CD14-positive monocyte (primary cell): ENCODE measurements at regions not wholly inside any gene's neighbourhood (a gene's known extent, or its start where the extent isn't known, plus 50 kb on each side); places are given as distances from the start of the nearest gene placed in this dataset.

Source experiments
- DNase-seq, 3 donors: peaks; one replicate each; pipeline ENCODE4 v3.0.0-alpha.2; 2011 to 2022
- H2AFZ ChIP-seq: 2 replicates; pipeline ENCODE4 v1.6.0; 2012; ENCODE audit warnings: mild to moderate bottlenecking, low read depth, low read length, inconsistent platforms; ENCODE audit not compliant: insufficient read depth, poor library complexity, severe bottlenecking
- H3K27ac ChIP-seq, 2 donors: 1 replicate in 1 of 2; 2 replicates in 1 of 2; pipeline ENCODE4 v1.5.1; 2012 to 2013; ENCODE audit warnings: low read length in 2 of 2, control low read depth in 1 of 2, inconsistent platforms in 1 of 2, low read depth in 1 of 2, mild to moderate bottlenecking in 1 of 2
- H3K27me3 ChIP-seq, 2 donors: one replicate each; pipeline versions ENCODE4 v1.6.0 to v1.6.1; 2011 to 2013; ENCODE audit warnings: low read length in 2 of 2; ENCODE audit not compliant: control insufficient read depth in 2 of 2, insufficient read depth in 2 of 2
- H3K36me3 ChIP-seq, 2 donors: replicated peaks in 1 of 2; 1 replicate in 1 of 2; 2 replicates in 1 of 2; pipeline versions ENCODE4 v1.5.1 to v1.6.1; 2012 to 2013; ENCODE audit warnings: low read length in 2 of 2, control low read depth in 1 of 2, inconsistent platforms in 1 of 2, mild to moderate bottlenecking in 1 of 2; ENCODE audit not compliant: insufficient read depth in 2 of 2, control insufficient read depth in 1 of 2
- H3K4me1 ChIP-seq, 2 donors: 1 replicate in 1 of 2; 2 replicates in 1 of 2; pipeline versions ENCODE4 v1.5.1 to v1.6.1; 2012 to 2013; ENCODE audit warnings: low read length in 2 of 2, control low read depth in 1 of 2, inconsistent platforms in 1 of 2, mild to moderate bottlenecking in 1 of 2, moderate library complexity in 1 of 2; ENCODE audit not compliant: insufficient read depth in 2 of 2, control insufficient read depth in 1 of 2
- H3K4me2 ChIP-seq: replicated peaks from 2 replicates; pipeline ENCODE3; 2012; ENCODE audit warnings: low read length, moderate library complexity, mild to moderate bottlenecking; ENCODE audit not compliant: poor library complexity, severe bottlenecking; ENCODE audit errors: extremely low read depth
- H3K4me3 ChIP-seq, 3 experiments: fragments of 200-600 bp in 1 of 3; sonication (generic) in 1 of 3; replicated peaks in 1 of 3; 1 replicate in 2 of 3; 2 replicates in 1 of 3; pipeline ENCODE4 v1.5.1; 2011 to 2013; ENCODE audit warnings: low read length in 3 of 3, mild to moderate bottlenecking in 3 of 3, control low read depth in 2 of 3, low read depth in 2 of 3, inconsistent platforms in 1 of 3, moderate library complexity in 1 of 3
- H3K79me2 ChIP-seq: 2 replicates; pipeline ENCODE4 v1.6.0; 2012; ENCODE audit warnings: mild to moderate bottlenecking, control low read depth, inconsistent platforms, low read length, moderate library complexity; ENCODE audit not compliant: insufficient read depth
- H3K9ac ChIP-seq: 2 replicates; pipeline ENCODE4 v1.6.0; 2017; ENCODE audit warnings: low read length, mild to moderate bottlenecking; ENCODE audit not compliant: insufficient read depth, poor library complexity, severe bottlenecking
- H3K9me3 ChIP-seq, 2 donors: replicated peaks in 1 of 2; 1 replicate in 1 of 2; 2 replicates in 1 of 2; pipeline versions ENCODE4 v1.5.1 to v1.6.1; 2012 to 2013; ENCODE audit warnings: low read length in 2 of 2, control low read depth in 1 of 2; ENCODE audit not compliant: control insufficient read depth in 1 of 2, insufficient read depth in 1 of 2
- H4K20me1 ChIP-seq: 2 replicates; pipeline ENCODE4 v1.6.0; 2012; ENCODE audit warnings: mild to moderate bottlenecking, low read length, control low read depth, moderate library complexity; ENCODE audit not compliant: insufficient read depth
- H3K27ac Mint-ChIP-seq, 7 donors: one replicate each; pipeline ENCODE4 v1.8.0; 2020; ENCODE audit warnings: mild to moderate bottlenecking in 7 of 7, mixed read lengths in 7 of 7, moderate library complexity in 6 of 7, inconsistent platforms in 2 of 7
- H3K27me3 Mint-ChIP-seq, 3 donors: one replicate each; pipeline ENCODE4 v1.8.0; 2021 to 2022; ENCODE audit warnings: low read depth in 3 of 3, mild to moderate bottlenecking in 3 of 3, mixed read lengths in 3 of 3, moderate library complexity in 3 of 3, inconsistent platforms in 1 of 3
- H3K36me3 Mint-ChIP-seq, 2 donors: one replicate each; pipeline ENCODE4 v1.8.0; 2020; ENCODE audit warnings: mixed read lengths in 2 of 2, inconsistent platforms in 1 of 2, mild to moderate bottlenecking in 1 of 2
- H3K4me1 Mint-ChIP-seq: one replicate; pipeline ENCODE4 v1.8.0; 2020; ENCODE audit warnings: mild to moderate bottlenecking, mixed read lengths
- H3K4me3 Mint-ChIP-seq, 2 donors: one replicate each; pipeline ENCODE4 v1.8.0; 2020; ENCODE audit warnings: mild to moderate bottlenecking in 2 of 2, mixed read lengths in 2 of 2, moderate library complexity in 1 of 2
- H3K9me3 Mint-ChIP-seq, 7 donors: one replicate each; pipeline ENCODE4 v1.8.0; 2020 to 2022; ENCODE audit warnings: mixed read lengths in 7 of 7, mild to moderate bottlenecking in 6 of 7, moderate library complexity in 6 of 7, inconsistent platforms in 2 of 7
- WGBS: methylation state at CpG from one replicate; pipeline ENCODE4 v1.1.5; 2013; ENCODE audit warnings: missing lambda C conversion rate; ENCODE audit not compliant: insufficient coverage; 5-methylcytosine and 5-hydroxymethylcytosine counted together
- intact Hi-C, 2 donors: fragments of 100-400 bp; cut with micrococcal nuclease; formaldehyde crosslinking; loops; one replicate each; pipeline versions ENCODE4 v1.15.0 to v1.15.1; 2023
- TF ChIP-seq, protein P1 (sequence below): fragments of 200-600 bp; IDR thresholded peaks from one replicate; pipeline ENCODE4 v1.8.0; 2022; ENCODE audit warnings: antibody characterized with exemption, mild to moderate bottlenecking

DNA sequence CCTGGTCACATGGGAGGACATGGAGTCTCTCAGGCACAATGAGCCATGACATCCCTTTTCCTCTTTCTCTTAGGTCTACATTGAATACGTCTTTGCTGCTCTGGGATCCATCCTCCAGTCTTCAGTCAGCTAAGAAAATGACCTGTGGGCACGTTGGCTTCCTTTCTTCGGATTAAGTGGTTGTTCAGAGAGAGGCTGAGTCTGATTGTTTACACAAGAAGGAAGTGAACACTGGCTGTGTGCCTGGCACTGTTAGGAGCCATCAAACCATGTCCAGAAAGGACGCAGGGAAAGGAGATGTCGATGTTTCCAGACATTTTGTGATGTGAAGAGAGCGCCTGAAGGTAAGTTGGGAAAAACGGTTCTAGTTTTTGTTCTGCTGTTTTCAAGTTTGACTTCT is 309.9 kb upstream of the CDYL start:
- Histone ChIP-seq H4K20me1 (no peaks in the 10 kb centered on the region), H3K27ac (no peak overlapping the region), H3K36me3 (no peaks in the 10 kb centered on the region), H3K4me3 (no peak overlapping the region), H3K9me3 (peaks cover 9 to 17% of the 10 kb centered on the region in 2 donors), H3K4me2 (no peak overlapping the region), H2AFZ (no peak overlapping the region), H3K9ac (no peak overlapping the region), H3K4me1 (no peaks in the 10 kb centered on the region), H3K79me2 (no peaks in the 10 kb centered on the region), H3K27me3 (no peaks in the 10 kb centered on the region)
- WGBS, result 0% methylated on average over 2 of the region's 7 CpGs
- H3K4me1 Mint-ChIP-seq, result peaks cover 2% of the 10 kb centered on the region
- peak overlapping the region in 1 of 7 donors; percentile 35 for H3K27ac Mint-ChIP-seq
- peaks cover 7 to 18% (median 13%) of the 10 kb centered on the region in 7 donors for H3K9me3 Mint-ChIP-seq
- no peak overlapping the region for H3K4me3 Mint-ChIP-seq
- no peak for DNase-seq
- H3K36me3 Mint-ChIP-seq, result no peaks in the 10 kb centered on the region
- TF ChIP-seq, protein P1, sequence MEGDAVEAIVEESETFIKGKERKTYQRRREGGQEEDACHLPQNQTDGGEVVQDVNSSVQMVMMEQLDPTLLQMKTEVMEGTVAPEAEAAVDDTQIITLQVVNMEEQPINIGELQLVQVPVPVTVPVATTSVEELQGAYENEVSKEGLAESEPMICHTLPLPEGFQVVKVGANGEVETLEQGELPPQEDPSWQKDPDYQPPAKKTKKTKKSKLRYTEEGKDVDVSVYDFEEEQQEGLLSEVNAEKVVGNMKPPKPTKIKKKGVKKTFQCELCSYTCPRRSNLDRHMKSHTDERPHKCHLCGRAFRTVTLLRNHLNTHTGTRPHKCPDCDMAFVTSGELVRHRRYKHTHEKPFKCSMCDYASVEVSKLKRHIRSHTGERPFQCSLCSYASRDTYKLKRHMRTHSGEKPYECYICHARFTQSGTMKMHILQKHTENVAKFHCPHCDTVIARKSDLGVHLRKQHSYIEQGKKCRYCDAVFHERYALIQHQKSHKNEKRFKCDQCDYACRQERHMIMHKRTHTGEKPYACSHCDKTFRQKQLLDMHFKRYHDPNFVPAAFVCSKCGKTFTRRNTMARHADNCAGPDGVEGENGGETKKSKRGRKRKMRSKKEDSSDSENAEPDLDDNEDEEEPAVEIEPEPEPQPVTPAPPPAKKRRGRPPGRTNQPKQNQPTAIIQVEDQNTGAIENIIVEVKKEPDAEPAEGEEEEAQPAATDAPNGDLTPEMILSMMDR, result no peak
- intact Hi-C loops, result no loop called here
- peaks cover 2 to 6% (median 2%) of the 10 kb centered on the region in 3 donors for H3K27me3 Mint-ChIP-seq

DNA sequence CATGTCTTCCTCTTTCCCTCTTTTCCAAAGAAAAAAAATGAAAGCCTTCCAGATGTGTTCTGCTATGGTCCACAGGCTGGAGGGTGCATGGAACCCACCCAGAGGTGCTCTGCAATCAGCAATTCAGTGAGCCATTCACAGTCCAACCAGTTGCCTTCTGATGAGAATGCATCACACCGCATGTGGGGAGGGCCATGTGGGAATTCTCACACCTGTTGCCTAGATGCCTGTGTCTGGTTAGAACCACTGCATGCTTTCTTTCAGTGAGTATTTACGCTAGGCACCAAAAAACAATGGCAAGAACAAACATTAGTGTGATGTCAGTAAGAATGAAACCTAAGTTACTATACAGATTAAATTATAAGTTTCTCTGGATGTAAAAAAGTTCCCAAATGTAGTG is 311.6 kb upstream of the CDYL start:
- H3K27ac ChIP-seq, result no peak overlapping the region
- no peak overlapping the region for H3K9ac ChIP-seq
- H4K20me1 ChIP-seq, result no peaks in the 10 kb centered on the region
- no peak overlapping the region for H3K4me3 ChIP-seq
- Mint-ChIP-seq H3K36me3 (no peaks in the 10 kb centered on the region), H3K27me3 (peaks cover 2 to 6% (median 2%) of the 10 kb centered on the region in 3 donors), H3K27ac (no peak overlapping the region), H3K4me1 (peaks cover 2% of the 10 kb centered on the region), H3K9me3 (peaks cover 0 to 7% (median 2%) of the 10 kb centered on the region in 7 donors), H3K4me3 (no peak overlapping the region)
- WGBS, result 100% methylated on average over 1 of the region's 2 CpGs
- H3K36me3 ChIP-seq, result no peaks in the 10 kb centered on the region
- no peaks in the 10 kb centered on the region for H3K79me2 ChIP-seq
- intact Hi-C loops, result no loop called here
- no peak overlapping the region for H3K4me2 ChIP-seq
- H3K4me1 ChIP-seq, result no peaks in the 10 kb centered on the region
- TF ChIP-seq, protein P1, result no peak
- peaks cover 0 to 2% of the 10 kb centered on the region in 2 donors for H3K9me3 ChIP-seq
- H3K27me3 ChIP-seq, result no peaks in the 10 kb centered on the region
- DNase-seq, result no peak
- H2AFZ ChIP-seq, result no peak overlapping the region
